NCI-H1092 treated with DMSO at 0.1 percent for 48 hours (cell line): ENCODE measurements at regions not wholly inside any gene's neighbourhood (a gene's known extent, or its start where the extent isn't known, plus 50 kb on each side); places are given as distances from the start of the nearest gene placed in this dataset.

ENCODE experiments used
- DNase-seq: peaks from one replicate; lab custom pipeline; 2025; lab: John Stamatoyannopoulos, UW

DNA sequence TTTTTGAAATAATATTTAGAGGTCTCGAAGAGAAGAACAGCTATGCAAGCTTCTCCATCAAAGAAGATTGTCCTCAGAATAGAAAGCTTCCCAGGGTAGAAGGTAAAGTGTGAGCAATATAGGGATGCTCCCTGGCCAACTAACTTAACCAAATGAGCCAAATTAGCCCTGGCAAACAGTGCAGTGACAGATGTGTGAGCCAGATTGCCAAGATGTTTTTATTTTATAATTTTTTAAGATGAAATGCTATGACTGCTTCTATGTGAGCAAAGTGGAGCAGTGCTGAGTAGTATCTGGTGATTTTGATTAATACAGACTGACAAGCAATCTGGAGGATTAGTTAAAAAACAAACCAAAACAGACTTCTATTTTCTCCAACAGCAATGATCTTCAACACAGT lies 202.1 kb downstream of the NOVA1 start:
- no peak for DNase-seq

DNA sequence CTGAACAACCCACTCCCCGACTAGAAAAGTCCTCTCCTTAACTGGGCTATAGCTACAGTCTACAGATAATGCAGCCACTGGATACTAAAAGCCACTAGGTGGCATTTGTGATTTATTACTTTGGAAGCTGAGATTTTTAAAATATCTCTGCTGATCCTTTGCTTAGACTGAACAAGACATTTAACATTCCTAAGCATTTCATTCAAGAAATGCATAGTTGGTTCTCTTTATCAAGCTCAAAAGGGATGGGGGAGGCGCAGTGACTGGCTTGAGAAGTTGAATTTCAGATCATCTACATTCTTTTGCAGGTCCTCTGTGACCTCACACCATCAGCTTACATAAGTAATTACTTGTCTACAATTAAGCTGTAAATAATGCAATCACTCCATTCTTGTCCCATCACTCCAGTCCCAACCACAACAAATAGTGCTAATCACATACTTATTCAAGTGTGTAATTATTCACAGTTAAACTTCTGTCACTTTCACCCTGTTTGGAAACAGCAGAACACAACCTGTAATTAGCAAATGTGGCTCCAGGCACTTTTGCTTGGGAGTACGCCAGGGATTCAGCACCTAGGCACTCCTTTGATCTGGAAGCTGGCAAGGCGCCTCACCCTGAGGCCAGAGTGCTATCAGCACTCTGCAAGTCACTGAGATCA lies 203.6 kb downstream of the NOVA1 start:
- DNase-seq: peak; percentile 79

DNA sequence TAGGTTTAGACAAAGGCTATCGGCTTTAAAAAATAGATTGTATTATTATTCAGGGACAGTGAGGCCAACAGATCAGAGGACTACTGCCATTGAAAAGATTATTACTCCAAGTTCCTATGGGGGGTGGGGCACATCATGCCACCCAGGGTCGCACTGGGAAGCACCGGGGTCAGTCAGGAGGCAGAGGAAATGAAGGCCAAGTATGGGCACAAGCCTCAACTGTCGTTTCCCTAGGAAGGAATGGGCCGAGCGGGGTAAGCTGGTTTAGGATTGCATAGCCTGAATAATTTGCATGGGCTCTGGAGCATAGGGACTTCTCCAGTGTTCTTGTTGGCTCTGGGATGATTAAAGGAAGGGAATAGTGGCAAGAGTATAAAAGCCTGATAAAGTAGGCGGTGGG lies 205.3 kb downstream of the NOVA1 start:
- DNase-seq: no peak

DNA sequence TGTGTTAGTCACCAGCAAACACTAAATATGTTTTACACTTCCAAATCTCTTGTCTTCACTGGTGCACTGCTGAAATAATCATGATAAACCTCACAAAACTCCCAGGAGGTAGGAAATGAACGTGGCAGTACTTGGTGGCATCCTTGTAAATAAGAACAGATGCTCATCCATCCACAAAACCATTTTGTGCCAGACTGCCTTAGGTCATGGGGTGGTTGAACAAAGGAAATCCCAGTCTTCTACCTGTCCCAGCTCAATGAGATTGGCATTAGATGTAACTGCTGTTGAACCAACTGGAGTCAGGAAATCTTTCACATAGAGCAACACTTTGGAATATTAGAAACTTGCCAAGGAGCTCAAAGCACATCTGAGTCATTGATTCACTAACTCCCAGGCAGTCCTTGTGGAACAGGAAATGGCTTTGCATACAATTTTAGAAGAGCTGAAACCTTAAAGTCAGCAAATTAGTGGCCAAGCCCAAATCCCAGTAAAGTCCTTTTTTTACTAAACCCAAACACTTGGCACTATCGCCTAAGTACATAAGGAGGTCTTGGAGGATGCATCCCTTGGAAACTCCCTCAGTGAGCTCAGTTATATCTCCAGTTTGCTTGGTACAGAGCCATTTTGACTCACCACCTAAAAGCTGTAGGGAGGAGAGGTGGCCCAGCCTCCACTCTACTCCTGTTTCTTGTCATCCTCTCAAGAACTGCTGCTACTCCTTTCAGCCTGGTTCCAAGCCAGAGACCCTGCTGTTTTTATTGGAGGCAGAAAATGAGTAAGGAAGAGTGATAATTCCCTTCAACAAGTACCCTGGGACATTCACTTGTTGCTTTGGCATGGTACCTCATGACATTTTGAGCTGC lies 208.0 kb downstream of the NOVA1 start:
- no peak for DNase-seq

DNA sequence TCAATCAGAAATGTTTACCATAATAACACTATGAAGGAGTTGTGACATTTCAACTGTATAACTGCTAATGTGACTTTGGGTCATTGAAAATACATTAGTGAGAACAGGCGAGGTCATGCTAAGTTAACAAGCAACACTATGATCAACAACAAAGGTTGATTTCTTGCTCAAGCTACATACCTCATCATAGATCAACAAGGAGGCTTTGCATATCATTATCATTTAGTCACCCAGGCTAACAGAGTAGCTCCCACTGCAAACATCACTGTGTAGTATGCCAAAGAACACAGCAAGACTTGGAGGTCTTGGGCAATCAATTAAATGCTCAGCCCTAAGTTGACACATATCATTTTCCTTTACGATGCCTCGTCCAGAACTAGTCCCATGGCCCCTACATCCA lies 212.5 kb downstream of the NOVA1 start:
- DNase-seq: no peak

DNA sequence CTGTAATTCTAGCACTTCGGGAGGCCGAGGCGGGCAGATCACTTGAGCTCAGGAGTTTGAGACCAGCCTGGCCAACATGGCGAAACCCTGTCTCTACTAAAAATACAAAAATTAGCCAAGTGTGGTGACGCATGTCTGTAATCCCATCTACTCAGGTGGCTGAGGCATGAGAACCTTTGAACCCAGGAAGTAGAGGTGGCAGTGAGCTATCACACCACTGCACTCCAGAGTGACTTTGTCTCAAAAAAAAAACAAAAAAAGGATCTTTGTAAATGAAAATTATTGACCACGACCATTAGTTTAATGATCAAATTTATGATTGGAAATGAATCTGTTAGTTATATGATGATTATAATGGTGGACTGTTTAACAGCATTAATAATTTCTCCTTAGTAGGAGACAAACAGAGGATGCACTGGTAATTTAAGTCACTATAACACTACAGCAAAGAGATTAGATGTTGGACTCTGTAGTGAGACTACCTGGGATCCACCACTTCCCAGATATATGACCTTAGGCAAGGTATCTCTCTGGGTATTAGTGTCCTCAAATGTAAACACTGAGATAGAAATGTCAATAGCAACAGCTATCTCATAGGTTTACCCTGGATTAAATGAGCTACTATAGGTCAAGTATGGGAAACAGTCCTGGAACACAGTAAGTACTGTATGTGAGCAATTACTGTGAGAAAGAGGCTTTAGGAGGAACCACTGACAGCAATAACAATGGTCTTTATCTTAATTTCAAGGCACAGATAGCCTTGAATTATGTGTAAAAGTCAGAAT lies 214.7 kb downstream of the NOVA1 start:
- DNase-seq: no peak

DNA sequence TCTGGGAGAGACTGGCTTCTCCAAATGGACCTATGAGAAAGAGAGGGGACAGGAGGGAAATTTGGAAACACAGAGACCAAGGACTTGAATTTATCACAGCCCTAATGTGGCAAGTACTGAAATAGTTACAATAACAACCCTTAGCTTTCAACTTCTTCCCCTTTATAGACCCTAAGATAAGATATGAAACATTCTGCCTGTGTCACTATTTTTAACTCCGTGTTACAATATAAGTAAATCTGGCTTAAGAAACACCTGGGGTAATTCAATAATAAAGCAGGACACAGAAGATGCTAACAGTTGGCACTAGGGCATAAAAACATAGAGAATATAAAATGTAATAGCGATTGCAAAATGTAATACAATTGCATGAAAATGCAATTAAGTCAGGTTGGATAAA lies 216.4 kb downstream of the NOVA1 start:
- DNase-seq: no peak

DNA sequence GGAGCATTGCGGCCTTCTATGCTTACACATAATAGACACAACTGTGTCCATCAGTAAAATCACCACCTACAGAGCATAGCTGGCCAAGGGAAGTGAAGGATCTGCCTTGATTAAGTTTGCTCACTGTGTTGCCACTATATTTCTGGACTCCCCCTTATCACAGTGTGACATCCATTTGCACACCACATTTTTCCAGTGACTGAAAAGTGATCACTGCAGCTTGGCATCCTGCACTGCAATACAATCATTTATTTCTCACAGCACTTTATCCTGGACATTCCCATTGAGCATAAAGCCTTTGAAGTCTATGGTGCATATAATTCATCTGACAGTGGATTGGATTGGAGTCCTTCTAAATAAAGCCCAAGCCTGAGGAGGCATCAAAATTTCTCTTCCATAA lies 217.2 kb downstream of the NOVA1 start:
- DNase-seq: no peak

DNA sequence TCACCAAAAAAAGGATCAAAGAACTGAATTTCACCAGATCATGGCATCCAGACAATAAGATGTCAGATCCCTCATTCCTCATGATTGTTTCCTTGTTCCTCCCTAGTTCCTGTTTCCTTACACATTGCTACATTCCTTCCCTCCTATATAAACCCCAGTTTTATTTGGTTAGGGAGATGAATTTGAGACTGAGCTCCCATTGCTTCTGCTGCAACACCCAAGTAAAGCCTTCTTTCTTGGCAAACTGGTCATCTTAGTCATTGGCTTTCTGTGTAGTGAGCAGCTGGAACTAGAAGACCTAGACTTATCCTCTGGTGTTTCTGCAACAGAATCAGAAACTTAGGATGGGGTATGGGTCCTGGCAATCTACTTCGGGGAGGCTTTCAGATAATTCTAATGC lies 217.9 kb downstream of the NOVA1 start:
- DNase-seq: no peak

DNA sequence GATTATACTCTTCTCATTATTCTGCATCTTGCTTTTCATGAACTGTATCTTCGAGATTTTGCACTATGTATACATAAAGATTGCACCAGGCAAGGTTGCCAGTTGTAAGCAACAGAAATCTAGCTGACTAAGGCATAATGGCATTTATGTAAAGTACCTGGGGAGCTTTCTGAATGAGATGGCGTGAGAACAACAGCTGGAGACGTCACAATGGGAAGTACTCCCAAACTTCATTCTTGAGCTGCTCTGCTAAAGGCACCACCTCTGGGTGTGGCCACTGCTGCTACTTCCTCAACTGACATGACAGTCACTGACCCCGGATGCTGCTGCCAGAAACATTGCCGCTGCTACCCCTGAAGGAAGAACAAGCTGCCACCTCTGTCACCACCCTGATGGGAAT lies 220.7 kb downstream of the NOVA1 start:
- DNase-seq: no peak

DNA sequence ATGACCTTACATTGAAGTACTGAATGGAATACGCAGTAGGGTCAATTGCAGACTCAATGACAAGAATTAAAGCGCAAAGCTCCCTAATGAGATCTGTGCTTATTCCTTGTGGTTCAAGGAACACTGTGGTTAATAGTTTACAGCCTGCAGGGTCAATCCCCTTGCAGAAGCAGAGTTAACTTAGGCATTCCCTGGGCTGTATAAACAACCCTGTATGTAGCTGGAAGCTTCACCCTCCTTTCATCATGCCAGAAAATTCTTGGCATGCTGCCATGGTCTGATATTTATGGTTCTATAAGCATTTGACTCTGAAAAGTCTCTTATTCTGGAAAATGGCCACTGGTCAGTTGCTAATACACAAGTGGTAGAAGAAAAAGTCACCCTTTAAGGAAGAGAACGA lies 227.7 kb downstream of the NOVA1 start:
- peak; percentile 16 for DNase-seq

DNA sequence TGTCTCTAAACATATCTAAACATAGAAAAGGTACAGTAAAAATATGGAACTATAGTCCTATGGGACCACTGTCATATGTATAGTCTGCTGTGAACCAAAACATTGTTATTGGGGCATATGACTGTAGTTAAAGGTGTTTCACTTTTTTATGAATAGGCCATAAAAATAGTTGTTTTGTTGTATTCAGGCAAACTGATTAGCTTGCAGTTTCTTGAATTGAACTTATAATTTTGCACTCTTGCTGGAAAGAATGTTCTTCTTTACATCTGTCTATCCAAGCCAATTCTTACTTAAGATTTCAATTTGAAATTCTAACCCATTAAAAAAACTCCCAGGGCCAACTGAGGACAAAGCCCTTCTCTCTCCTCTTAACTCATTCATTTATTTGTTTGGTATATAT lies 234.1 kb downstream of the NOVA1 start:
- no peak for DNase-seq

DNA sequence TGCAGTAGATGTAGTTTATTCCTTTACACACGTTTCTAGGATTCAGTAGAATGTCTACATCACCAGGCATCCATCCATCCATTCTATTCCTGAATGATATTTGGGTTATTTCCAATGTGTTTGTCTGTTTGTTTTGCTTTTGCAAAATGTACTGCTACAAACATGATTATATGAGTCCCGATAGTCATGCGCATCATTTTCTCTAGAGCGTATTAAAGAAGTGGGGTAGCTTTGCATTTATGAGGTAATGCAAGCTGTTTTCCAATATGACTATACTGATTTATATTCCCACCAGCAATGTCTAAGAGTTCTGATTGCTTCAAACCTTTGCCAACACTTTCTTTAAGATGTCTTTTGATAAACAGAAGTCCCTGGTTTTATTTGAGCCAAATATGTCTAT lies 253.2 kb downstream of the NOVA1 start:
- no peak for DNase-seq

DNA sequence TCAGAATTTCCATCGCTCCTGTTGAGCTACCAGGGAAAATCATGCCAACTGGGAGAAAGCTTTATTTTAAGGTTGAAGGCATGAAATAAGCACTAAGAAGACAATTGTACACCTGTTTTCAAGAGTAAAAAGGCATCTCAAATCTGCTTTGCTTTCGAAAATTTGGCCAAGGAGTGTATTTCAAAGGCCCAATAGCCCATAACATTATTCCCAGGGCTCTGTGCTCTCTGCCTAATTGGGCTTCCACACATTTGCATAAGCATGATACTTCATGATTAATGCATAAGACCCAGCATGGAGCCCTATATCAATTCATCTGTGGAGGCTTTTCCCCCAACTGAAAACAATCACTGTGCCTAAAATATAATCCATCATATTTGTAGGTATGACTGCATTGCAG lies 258.5 kb downstream of the NOVA1 start:
- DNase-seq: no peak

DNA sequence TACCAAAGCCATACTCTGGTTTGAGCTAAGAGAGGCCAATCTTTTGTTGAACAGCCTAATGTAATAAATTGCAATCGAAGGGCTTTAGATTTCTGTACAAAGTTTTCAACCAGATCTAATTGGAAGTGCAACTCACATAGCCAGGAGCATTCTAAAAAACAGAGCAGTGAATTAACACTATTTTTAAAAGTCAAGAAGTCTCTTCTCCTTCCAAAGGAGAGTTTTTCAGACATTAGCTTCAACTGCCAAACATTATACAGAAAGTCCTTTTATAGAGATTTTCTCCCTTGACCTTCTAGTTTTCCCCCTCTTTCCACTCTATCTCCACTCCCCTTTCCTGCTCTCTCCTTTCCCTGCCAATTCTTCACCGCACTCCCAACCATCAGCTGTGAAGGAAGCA lies 259.6 kb downstream of the NOVA1 start:
- DNase-seq: no peak

DNA sequence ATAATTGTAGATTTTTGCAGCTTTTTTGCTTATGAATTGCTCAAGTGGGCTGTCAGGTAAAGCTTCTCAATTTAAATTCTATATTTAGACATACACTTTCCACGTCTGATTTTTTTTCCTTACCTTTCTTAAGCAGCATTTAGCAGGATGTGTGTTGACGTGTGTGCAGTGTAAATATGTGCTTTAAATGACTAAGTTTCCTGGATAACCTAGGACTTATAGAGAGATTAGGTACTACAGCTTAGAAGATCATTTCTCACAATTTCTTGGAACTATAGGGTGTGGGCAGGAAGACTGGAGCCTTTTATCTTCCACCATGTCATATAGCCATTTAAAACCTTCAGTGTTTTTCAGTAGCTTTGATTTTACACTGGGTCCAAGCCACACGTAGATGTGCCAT lies 263.5 kb downstream of the NOVA1 start:
- no peak for DNase-seq

DNA sequence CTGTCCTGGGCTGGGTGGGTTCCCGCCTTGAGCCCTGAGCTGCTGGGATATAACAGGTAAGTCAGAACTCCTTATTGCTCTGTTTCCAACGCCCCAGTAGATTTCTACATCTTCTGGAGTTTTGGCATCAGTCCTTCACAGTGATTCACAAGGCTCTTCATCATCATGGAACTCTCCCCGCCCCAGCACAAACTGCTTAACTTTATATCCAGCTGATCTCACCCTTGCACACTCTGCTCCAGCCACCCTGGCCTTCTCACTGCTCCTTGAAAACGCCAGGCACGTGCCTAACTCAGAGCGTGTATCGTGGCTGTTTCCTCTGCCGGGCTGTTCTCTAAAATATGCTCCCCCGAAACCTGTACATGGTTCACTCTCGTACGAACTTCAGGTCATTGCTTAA lies 264.9 kb downstream of the NOVA1 start:
- DNase-seq: no peak

DNA sequence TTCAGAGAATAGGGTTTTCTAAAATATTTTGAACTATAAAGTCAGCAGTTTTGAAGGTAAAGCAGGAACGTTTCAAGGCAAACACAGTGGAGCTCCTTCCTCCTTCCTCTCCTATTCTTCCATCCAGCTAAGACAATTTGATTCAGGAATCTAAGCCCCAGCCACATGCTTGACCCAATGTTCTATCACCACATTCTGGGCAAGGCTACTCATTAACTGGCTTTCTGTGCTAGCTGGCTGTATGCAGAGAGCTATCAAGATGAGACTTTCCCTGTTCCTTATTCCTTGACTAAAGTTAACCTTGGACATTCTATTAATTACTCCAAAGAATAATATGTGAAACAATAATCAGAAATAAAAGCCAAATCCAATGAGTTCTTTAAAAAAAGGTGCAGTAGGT lies 266.9 kb downstream of the NOVA1 start:
- no peak for DNase-seq

DNA sequence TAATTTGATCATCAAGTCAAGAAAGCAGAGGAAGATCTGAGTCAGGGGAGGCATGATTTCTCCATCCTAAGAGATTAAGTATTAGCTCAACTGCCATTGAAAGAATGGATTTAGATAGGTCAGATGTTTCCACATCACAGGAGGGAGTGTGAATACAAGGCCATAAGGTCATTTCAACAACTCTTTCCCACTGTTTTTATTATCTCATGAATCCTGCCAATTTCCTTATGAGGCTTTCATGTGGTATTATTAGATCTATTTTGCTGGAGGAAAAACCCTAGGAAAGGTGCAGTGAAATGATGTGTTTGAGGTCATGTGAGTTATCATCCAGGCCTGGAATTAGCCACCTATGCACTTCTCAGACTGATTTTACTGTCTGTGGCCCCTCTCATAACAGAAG lies 269.0 kb downstream of the NOVA1 start:
- no peak for DNase-seq

DNA sequence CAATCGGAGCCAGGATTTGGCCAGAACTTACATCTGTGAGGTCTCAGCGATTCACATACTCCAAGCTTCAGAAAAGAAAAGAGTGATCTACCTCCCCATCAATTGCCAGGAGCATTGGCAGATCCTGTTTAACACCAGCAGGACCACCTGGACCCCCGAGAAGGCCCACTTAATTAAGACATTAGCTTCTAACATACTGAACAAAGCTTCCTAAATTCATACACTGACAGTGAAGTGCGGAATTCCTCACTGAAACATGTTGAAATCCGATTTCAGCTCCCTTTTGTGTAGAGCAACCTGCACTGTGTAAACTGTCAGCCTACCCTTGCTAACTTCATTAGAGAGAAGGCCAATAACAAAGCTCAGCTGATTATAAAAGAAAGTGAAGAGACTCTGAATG lies 274.0 kb downstream of the NOVA1 start:
- peak; percentile 85 for DNase-seq

DNA sequence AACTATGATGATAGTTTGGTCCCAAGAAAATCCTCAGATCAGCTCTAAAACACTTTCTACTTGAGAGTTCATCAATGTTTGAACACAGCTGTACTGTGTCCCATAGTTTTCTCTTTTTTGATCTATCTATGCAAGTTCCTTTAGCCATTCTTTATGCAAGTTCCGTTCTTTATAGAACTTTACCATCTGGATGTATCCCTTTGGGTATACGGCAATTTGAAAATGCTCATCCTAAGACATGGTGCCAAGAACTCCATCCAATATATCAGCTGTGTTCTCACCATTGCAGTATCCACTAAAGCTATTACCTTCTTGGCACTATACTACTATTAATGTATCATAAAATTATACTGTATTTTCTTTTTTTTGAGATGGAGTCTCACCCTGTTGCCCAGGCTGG lies 276.9 kb downstream of the NOVA1 start:
- no peak for DNase-seq

DNA sequence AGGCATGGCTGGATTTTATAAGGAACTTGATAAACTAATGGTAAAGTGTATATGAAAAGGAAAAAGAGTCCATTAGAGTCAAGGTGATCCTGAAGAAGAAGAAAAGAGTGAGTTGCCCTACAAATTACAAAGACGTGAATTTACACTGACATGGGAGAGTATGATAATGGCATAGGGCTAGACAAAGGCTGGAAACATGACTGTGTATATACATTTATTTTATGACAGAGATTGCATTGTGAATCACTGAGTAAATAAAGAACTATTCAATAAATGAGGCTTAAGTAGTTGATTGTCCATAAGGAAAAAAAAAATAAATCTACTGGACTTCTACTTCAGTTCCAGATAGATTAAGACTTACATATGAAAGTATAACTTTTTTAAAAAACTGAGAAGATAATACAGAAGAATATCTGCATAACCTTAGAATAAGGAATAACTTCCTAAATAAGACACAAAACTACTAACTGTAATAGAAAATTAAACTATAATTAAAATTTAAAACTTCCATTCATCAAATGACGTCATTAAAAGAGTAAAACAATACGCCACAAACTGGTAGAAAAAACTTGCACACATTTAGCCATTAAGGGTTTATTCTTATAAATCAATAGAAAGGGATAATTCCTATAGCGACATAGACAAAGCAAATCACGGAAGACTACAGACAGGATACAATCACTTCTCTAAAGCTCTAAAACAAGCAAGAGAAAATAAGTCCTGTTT lies 278.5 kb downstream of the NOVA1 start:
- no peak for DNase-seq
